NCI-H2196 treated with DMSO at 0.1 percent for 48 hours (cell line): ENCODE measurements at regions not wholly inside any gene's neighbourhood (a gene's known extent, or its start where the extent isn't known, plus 50 kb on each side); places are given as distances from the start of the nearest gene placed in this dataset.

Source experiments
- DNase-seq: peaks from one replicate; lab custom pipeline; 2025; ENCODE audit not compliant: unreplicated experiment; lab: John Stamatoyannopoulos, UW

DNA sequence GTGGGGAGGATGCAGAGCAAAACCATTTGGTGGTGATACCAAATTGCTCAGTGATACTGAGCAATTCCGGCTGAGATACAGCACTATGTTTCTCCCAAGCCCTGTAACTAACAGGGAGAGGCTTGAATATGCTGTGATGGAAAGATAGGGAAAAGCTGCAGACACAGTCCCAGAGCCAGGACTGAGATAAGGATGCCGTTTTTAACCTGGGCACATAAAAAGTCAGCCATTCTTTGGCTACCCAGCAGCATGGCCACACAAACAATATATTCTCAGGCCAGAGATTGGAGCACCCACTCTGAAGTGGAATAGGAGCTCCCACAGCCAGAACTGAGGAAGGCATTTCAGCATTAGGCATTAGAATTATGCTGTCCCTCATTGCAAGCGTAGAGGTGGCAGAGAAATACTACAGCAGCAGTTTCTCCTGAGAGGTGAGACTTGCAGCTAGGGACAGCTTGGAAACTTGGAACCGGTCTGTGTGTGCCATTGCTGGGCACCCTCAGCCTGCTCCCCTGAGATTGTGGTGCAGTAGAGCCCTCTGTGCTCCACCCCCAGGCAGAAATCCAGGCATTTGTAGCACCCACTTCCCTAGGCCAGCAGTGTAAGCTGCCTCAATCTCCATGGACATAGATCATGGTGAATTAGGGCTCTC is 346.5 kb downstream of the TMEM135 start:
- DNase-seq, result no peak

DNA sequence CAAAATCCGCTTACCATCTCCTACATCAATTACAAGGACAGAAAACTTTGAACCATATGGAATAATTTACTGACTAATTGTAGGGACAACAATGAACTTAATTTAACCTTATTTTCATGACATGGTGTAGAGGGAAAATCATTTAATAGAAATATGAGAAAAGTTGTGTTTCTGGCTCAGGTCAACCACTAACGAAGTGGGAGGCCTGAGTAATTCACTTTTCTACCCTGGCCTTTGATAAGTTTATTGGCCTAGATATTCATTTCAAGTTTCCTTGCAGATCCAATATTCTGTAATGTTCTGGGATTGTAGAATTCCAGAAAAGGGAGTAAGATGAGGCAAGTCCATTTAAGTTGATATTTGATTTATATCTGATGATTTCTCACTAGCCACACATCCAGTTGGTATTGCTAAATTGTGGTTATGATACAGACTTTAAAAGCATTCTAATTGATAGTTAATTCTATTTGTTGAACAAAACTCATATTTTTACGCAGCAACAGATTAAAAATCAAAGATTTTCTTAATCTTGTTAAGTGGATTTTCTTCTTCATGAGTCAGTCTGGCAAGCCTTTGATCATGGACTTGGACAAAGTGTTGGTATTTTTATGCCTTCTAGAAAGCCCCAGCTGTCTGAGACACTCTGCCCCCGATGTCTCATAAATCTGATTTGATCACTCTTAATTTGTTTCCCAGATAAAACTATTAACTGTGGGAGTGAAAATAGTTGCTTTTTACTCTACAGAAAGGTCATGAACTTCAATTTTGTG is 336.5 kb downstream of the TMEM135 start:
- no peak for DNase-seq
